Adrenal gland (tissue), 5 donors: ENCODE measurements at regions not wholly inside any gene's neighbourhood (a gene's known extent, or its start where the extent isn't known, plus 50 kb on each side); places are given as distances from the start of the nearest gene placed in this dataset.

ENCODE experiments used
- POLR2A ChIP-seq, 2 donors: fragments of 450-650 bp; IDR thresholded peaks; one replicate each; pipeline ENCODE4 v1.6.1; 2017; ENCODE audit warnings: antibody characterized with exemption in 2 of 2, mild to moderate bottlenecking in 2 of 2, moderate library complexity in 1 of 2
- TF ChIP-seq, protein P1 (sequence below), 6 experiments: fragments of 450-650 bp in 4 of 6; fragments of 200-600 bp in 2 of 6; sonication (generic) in 1 of 6; IDR thresholded peaks; 1 replicate in 5 of 6; 2 replicates in 1 of 6; pipeline versions ENCODE4 v1.5.1 to v1.8.0; 2016 to 2021; ENCODE audit warnings: antibody characterized with exemption in 6 of 6, mild to moderate bottlenecking in 2 of 6, moderate library complexity in 1 of 6
- donor health status: DM: no; HTN: no; CAD: no.

- TF ChIP-seq, protein P1, sequence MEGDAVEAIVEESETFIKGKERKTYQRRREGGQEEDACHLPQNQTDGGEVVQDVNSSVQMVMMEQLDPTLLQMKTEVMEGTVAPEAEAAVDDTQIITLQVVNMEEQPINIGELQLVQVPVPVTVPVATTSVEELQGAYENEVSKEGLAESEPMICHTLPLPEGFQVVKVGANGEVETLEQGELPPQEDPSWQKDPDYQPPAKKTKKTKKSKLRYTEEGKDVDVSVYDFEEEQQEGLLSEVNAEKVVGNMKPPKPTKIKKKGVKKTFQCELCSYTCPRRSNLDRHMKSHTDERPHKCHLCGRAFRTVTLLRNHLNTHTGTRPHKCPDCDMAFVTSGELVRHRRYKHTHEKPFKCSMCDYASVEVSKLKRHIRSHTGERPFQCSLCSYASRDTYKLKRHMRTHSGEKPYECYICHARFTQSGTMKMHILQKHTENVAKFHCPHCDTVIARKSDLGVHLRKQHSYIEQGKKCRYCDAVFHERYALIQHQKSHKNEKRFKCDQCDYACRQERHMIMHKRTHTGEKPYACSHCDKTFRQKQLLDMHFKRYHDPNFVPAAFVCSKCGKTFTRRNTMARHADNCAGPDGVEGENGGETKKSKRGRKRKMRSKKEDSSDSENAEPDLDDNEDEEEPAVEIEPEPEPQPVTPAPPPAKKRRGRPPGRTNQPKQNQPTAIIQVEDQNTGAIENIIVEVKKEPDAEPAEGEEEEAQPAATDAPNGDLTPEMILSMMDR (IDR thresholded peaks at IDR 0.05), result no peak
- TF ChIP-seq POLR2A (IDR thresholded peaks at IDR 0.05), result no peak
Measured at GRCh38 chr18:22339913-22340312, 77.8 kb downstream of the CTAGE1 start.
